ENCODE measurements at regions not wholly inside any gene's neighbourhood (a gene's known extent, or its start where the extent isn't known, plus 50 kb on each side); places are given as distances from the start of the nearest gene placed in this dataset.

GRCh38 chr3:82715091-82715856 lies 953.8 kb upstream of the GBE1 start:
- H3F3A ChIP-seq (replicated peaks; ENCODE audit: low read depth): no peaks in the 10 kb centered on the region
- no peaks in the 10 kb centered on the region for H3K79me2 ChIP-seq (replicated peaks; ENCODE audit: insufficient read depth)
- no peaks in the 10 kb centered on the region for H3K36me3 ChIP-seq (ENCODE audit: insufficient read depth)
- TF ChIP-seq CTCF (conservative IDR thresholded peaks at IDR 0.05; ENCODE audit: low read depth in 2 of 2): peak in 1 of 2 experiments; percentile 25; a peak in 1 of 4 replicates
- TF ChIP-seq EZH2phosphoT487 (IDR thresholded peaks at IDR 0.05; ENCODE audit: unreplicated experiment): no peak
- no peaks in the 10 kb centered on the region for H3K27me3 ChIP-seq (ENCODE audit: insufficient read depth)
- ATAC-seq (no peak), DNase-seq (ENCODE audit: low spot score) (no peak)
- Mint-ChIP-seq H3K4me1 (no peaks in the 10 kb centered on the region), H3K36me3 (ENCODE audit: low read depth) (peaks cover 23% of the 10 kb centered on the region), H3K27me3 (ENCODE audit: insufficient read depth, low read depth, poor library complexity) (peaks cover 1% of the 10 kb centered on the region), H3K4me3 (no peak overlapping the region), H3K9me3 (peaks cover 20% of the 10 kb centered on the region), H3K27ac (no peak overlapping the region)
- H3K4me2 ChIP-seq: no peak overlapping the region
- H3K4me1 ChIP-seq (ENCODE audit: insufficient read depth): no peaks in the 10 kb centered on the region
- H3K9me2 ChIP-seq (ENCODE audit: insufficient read depth): 0 out of 2 replicates have a peak, but pooled peaks cover 4% of the 10 kb centered on the region
- no peaks in the 10 kb centered on the region for H4K20me1 ChIP-seq (replicated peaks; ENCODE audit: insufficient read depth)
- H3K27ac ChIP-seq (ENCODE audit: low read depth): no peak overlapping the region
- H2AFZ ChIP-seq: peak overlapping the region; percentile 74; the same call in 1 of the 2 replicates
- H3K4me3 ChIP-seq: no peak overlapping the region

GRCh38 chr3:82707035-82707434 lies 945.6 kb upstream of the GBE1 start:
- no peak overlapping the region for H3K4me2 ChIP-seq
- H4K20me1 ChIP-seq (replicated peaks; ENCODE audit: insufficient read depth): no peaks in the 10 kb centered on the region
- peaks cover 16% of the 10 kb centered on the region; the same call in 1 of the 2 replicates for H3K9me2 ChIP-seq (ENCODE audit: insufficient read depth)
- 0 out of 3 replicates have a peak, but pooled peaks cover 5% of the 10 kb centered on the region for H3K36me3 Mint-ChIP-seq (ENCODE audit: low read depth)
- no peak overlapping the region for H3K27ac ChIP-seq (ENCODE audit: low read depth)
- no peaks in the 10 kb centered on the region for H3F3A ChIP-seq (replicated peaks; ENCODE audit: low read depth)
- H3K27ac Mint-ChIP-seq: no peak overlapping the region
- ATAC-seq (peak; percentile 86), DNase-seq (ENCODE audit: low spot score) (peak; percentile 41)
- H3K4me1 ChIP-seq (ENCODE audit: insufficient read depth): no peaks in the 10 kb centered on the region
- H3K4me3 Mint-ChIP-seq: no peak overlapping the region
- no peaks in the 10 kb centered on the region for H3K36me3 ChIP-seq (ENCODE audit: insufficient read depth)
- H3K9me3 Mint-ChIP-seq: peaks cover 5% of the 10 kb centered on the region; the same call in 1 of the 3 replicates
- H3K4me1 Mint-ChIP-seq: no peaks in the 10 kb centered on the region; the same call in 2 of the 3 replicates
- no peak overlapping the region for H3K4me3 ChIP-seq
- H2AFZ ChIP-seq: 0 out of 2 replicates have a peak overlapping the region, but pooled peaks have one; percentile 28
- no peaks in the 10 kb centered on the region for H3K27me3 ChIP-seq (ENCODE audit: insufficient read depth)
- H3K79me2 ChIP-seq (replicated peaks; ENCODE audit: insufficient read depth): no peaks in the 10 kb centered on the region
- peaks cover 3% of the 10 kb centered on the region for H3K27me3 Mint-ChIP-seq (ENCODE audit: insufficient read depth, low read depth, poor library complexity)
- TF ChIP-seq ZNF331 (CRISPR knock-in tag; IDR thresholded peaks at IDR 0.05; ENCODE audit: low read depth) (no peak), CREB1 (CRISPR knock-in tag; IDR thresholded peaks at IDR 0.05; ENCODE audit: low read depth) (no peak), JUNB (IDR thresholded peaks at IDR 0.05; ENCODE audit: unreplicated experiment) (no peak), NANOG (IDR thresholded peaks at IDR 0.05; ENCODE audit: borderline replicate concordance) (no peak), EZH2phosphoT487 (IDR thresholded peaks at IDR 0.05; ENCODE audit: unreplicated experiment) (no peak), CTCF (conservative IDR thresholded peaks at IDR 0.05; ENCODE audit: low read depth in 2 of 2) (peak; percentile 34 to 66; a peak in 3 of 4 replicates), REST (IDR thresholded peaks at IDR 0.05; ENCODE audit: unreplicated experiment) (no peak)
